HEK293T (cell line): ENCODE measurements at regions not wholly inside any gene's neighbourhood (a gene's known extent, or its start where the extent isn't known, plus 50 kb on each side); places are given as distances from the start of the nearest gene placed in this dataset.

Experiments
- BHLHE40 ChIP-seq: fragments of 450-650 bp; IDR thresholded peaks from 2 replicates; pipeline ENCODE4 v1.6.1; 2016; ENCODE audit warnings: mild to moderate bottlenecking, moderate library complexity, borderline replicate concordance
- ELF4 ChIP-seq: fragments of 450-650 bp; IDR thresholded peaks from 2 replicates; pipeline ENCODE4 v1.6.1; 2017; ENCODE audit warnings: antibody characterized with exemption
- FOXM1 ChIP-seq: fragments of 450-650 bp; IDR thresholded peaks from 2 replicates; pipeline ENCODE4 v1.6.1; 2017; ENCODE audit warnings: mild to moderate bottlenecking, borderline replicate concordance
- SP1 ChIP-seq: fragments of 450-650 bp; IDR thresholded peaks from 2 replicates; pipeline ENCODE4 v1.6.1; 2017
- SUZ12 ChIP-seq: fragments of 450-650 bp; IDR thresholded peaks from 2 replicates; pipeline ENCODE4 v1.6.1; 2016; ENCODE audit warnings: mild to moderate bottlenecking
- TARDBP ChIP-seq: fragments of 450-650 bp; IDR thresholded peaks from 2 replicates; pipeline ENCODE4 v1.6.1; 2016
- TF ChIP-seq, protein P1 (sequence below): fragments of 450-650 bp; IDR thresholded peaks from 2 replicates; pipeline ENCODE4 v1.6.1; 2016

DNA sequence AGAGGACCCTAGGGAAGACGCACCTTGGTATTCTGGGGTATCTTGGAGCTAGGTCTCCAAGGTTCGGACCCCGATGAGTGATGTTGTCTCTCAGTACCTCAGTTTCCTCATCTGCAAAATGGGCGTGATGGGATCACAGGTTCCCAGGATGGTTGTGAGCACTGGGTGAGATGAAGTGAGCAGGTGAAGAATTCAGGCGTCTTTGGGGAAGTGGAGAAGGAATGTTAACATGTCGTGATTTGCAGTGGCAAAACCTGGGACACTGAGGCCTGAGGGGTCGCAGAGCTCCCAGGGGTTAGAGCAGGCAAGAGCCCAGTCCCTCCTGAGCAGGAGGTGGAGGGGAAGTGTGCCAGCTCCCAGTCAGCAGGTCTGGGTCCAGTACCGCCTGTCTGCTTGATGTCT lies 215.1 kb upstream of the GSE1 start:
- TF ChIP-seq BHLHE40, result no peak
- TF ChIP-seq SUZ12, result no peak
- no peak for TF ChIP-seq SP1
- TF ChIP-seq FOXM1, result no peak
- TF ChIP-seq, protein P1, sequence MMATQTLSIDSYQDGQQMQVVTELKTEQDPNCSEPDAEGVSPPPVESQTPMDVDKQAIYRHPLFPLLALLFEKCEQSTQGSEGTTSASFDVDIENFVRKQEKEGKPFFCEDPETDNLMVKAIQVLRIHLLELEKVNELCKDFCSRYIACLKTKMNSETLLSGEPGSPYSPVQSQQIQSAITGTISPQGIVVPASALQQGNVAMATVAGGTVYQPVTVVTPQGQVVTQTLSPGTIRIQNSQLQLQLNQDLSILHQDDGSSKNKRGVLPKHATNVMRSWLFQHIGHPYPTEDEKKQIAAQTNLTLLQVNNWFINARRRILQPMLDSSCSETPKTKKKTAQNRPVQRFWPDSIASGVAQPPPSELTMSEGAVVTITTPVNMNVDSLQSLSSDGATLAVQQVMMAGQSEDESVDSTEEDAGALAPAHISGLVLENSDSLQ, result no peak
- TF ChIP-seq TARDBP, result no peak
- no peak for TF ChIP-seq ELF4
